WERI-Rb-1 (cell line): ENCODE measurements at regions not wholly inside any gene's neighbourhood (a gene's known extent, or its start where the extent isn't known, plus 50 kb on each side); places are given as distances from the start of the nearest gene placed in this dataset.

Experiments used
- DNase-seq: peaks from one replicate; pipeline ENCODE4 v3.0.0-alpha.2; 2020
- H3K27ac ChIP-seq: fragments of 250-450 bp; sonication (Bioruptor Pico); 2 replicates; pipeline ENCODE4 v1.5.1; 2020; ENCODE audit warnings: mild to moderate bottlenecking, moderate library complexity
- H3K27me3 ChIP-seq: fragments of 250-450 bp; sonication (Bioruptor Pico); 2 replicates; pipeline ENCODE4 v1.5.1; 2021; ENCODE audit warnings: mild to moderate bottlenecking, low read depth, moderate library complexity; ENCODE audit not compliant: insufficient read depth, severe bottlenecking
- H3K36me3 ChIP-seq: fragments of 250-450 bp; sonication (Bioruptor Pico); 2 replicates; pipeline ENCODE4 v1.5.1; 2020; ENCODE audit warnings: mild to moderate bottlenecking, moderate library complexity
- H3K4me3 ChIP-seq: 2 replicates; pipeline ENCODE4 v1.5.1; 2011; ENCODE audit warnings: low read depth, mild to moderate bottlenecking, control low read depth, low read length
- H3K9me3 ChIP-seq: fragments of 250-450 bp; sonication (Bioruptor Pico); 2 replicates; pipeline ENCODE4 v1.5.1; 2021; ENCODE audit warnings: mild to moderate bottlenecking, moderate library complexity; ENCODE audit not compliant: severe bottlenecking
- TF ChIP-seq, protein P1 (sequence below): IDR thresholded peaks from 2 replicates; pipeline ENCODE4 v1.5.1; 2011; ENCODE audit warnings: low read depth, mild to moderate bottlenecking, control low read depth, inconsistent platforms, low read length

DNA sequence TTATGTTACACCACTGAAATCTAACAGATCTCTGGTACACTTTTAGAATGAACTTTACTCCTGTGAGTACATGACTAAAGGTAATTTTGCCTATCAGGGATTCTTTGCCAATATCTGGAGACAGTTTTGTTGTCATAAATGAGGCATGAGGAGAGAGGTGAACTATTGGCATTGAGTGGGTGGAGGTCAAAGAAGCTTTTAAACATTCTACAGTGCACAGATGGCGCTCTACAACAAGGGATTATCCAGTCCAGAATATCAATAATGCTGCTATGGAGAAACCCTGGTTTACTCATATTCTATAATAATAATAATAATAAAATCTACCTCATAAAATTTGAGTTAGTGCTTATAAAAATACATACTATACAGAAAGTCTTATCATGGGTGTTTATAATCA is 702.3 kb downstream of the SI start:
- no peak for DNase-seq
- TF ChIP-seq, protein P1, sequence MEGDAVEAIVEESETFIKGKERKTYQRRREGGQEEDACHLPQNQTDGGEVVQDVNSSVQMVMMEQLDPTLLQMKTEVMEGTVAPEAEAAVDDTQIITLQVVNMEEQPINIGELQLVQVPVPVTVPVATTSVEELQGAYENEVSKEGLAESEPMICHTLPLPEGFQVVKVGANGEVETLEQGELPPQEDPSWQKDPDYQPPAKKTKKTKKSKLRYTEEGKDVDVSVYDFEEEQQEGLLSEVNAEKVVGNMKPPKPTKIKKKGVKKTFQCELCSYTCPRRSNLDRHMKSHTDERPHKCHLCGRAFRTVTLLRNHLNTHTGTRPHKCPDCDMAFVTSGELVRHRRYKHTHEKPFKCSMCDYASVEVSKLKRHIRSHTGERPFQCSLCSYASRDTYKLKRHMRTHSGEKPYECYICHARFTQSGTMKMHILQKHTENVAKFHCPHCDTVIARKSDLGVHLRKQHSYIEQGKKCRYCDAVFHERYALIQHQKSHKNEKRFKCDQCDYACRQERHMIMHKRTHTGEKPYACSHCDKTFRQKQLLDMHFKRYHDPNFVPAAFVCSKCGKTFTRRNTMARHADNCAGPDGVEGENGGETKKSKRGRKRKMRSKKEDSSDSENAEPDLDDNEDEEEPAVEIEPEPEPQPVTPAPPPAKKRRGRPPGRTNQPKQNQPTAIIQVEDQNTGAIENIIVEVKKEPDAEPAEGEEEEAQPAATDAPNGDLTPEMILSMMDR = no peak
- H3K27ac ChIP-seq = no peak overlapping the region
- H3K4me3 ChIP-seq = no peak overlapping the region
- H3K36me3 ChIP-seq = no peaks in the 10 kb centered on the region
- peaks cover 2% of the 10 kb centered on the region for H3K9me3 ChIP-seq
- no peaks in the 10 kb centered on the region for H3K27me3 ChIP-seq

DNA sequence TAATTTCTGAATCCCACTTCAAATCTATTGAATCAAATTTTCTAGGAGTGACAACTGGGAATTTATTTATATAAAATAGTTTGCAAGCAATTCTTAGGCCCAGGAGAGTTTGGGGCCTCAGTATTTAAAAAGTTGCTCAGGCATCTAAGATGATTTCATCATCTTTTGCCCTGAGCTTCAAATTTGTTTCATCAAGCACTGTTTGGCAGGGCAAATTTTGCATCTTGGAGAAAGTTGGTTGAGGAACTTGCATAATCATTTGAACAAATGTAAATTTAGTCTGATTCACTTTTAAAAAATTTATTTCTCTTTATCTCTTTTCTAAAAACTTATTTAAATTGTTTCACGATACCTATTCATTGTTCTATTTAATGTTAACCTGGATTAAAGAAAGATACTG is 702.8 kb downstream of the SI start:
- TF ChIP-seq, protein P1 = no peak
- Histone ChIP-seq H3K27me3 (no peaks in the 10 kb centered on the region), H3K4me3 (no peak overlapping the region), H3K9me3 (peaks cover 2% of the 10 kb centered on the region), H3K36me3 (no peaks in the 10 kb centered on the region), H3K27ac (no peak overlapping the region)
- no peak for DNase-seq

DNA sequence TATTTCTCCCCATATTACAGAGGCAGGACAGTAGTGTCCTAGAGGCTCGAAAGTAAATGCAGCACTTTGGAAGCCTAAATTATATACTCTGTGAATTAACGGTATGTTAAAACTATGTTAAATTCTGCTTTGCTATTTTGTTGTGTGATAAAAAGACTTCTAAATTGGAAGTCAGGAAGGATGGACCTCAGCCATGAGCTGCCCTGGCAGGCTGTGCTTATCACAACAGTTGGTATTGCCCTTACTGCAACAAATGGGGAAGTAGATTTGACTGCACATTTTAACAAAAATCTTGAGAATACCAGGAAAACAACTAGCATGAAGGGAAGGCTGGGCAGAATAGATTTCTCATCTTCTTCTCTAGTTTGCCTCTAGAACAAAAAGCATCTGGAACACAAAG is 706.6 kb downstream of the SI start:
- H3K27ac ChIP-seq = no peak overlapping the region
- H3K9me3 ChIP-seq = no peaks in the 10 kb centered on the region
- TF ChIP-seq, protein P1 = no peak
- H3K4me3 ChIP-seq = no peak overlapping the region
- no peaks in the 10 kb centered on the region for H3K27me3 ChIP-seq
- no peak for DNase-seq
- H3K36me3 ChIP-seq = no peaks in the 10 kb centered on the region

DNA sequence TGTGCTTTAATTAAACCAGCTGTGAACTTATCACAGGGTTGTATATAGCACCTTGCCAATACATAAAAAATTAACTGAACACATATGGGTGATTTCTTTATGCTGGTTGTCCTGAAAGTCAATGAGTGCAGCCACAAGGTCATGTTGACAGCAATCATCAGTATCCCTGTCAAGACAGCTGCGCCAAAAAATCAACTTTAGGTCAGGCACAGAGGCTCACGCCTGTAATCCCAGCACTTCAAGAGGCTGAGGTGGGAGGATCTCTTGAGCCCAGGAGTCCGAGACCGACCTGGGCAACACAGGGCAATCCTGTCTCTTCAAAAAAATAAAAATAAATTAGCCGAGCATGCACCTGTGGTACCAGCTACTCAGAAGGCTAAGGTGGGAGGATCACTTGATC is 707.3 kb downstream of the SI start:
- no peaks in the 10 kb centered on the region for H3K36me3 ChIP-seq
- H3K27ac ChIP-seq = no peak overlapping the region
- TF ChIP-seq, protein P1 = no peak
- no peaks in the 10 kb centered on the region for H3K9me3 ChIP-seq
- no peak overlapping the region for H3K4me3 ChIP-seq
- DNase-seq = no peak
- no peaks in the 10 kb centered on the region for H3K27me3 ChIP-seq

DNA sequence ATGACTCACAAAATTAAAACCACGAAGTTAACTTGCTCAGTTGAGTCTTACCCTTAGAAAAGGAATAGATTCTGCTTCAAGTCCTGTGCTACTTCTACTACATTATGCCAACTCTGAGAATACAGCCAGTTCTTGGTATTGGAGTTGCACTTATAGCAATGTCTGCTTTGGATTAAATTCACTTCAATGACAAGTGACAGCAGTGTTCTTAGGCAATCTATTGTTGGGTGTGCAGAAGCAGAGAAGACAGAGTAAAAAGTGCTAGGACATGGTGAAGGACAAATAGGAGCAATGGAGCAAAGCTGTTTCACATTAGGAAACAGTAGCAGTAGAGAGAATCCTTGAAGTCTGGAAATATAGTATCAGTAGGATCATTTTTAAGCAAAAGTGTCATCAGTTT is 713.1 kb downstream of the SI start:
- no peaks in the 10 kb centered on the region for H3K27me3 ChIP-seq
- H3K9me3 ChIP-seq = no peaks in the 10 kb centered on the region
- no peak overlapping the region for H3K4me3 ChIP-seq
- no peak for DNase-seq
- H3K27ac ChIP-seq = no peak overlapping the region
- TF ChIP-seq, protein P1 = no peak
- no peaks in the 10 kb centered on the region for H3K36me3 ChIP-seq

DNA sequence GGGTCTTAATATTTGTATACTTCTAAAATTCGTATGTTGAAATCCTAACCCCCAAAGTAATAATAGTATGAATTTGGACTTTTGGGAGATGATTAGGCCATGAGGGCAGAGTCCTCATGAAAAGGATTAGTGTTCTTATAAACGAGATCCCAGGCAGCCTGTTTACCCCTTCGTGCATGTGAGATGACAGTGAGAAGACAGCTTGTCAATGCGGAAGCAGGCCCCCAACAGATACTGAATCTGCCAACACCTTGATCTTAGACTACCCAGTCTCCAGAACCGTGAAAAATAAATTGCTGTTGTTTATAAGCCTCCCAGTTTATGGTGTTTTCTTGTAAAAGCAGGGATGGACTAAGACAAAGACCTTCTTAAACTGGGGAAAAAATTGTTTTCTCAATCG is 714.2 kb downstream of the SI start:
- TF ChIP-seq, protein P1 = no peak
- no peak overlapping the region for H3K27ac ChIP-seq
- no peak overlapping the region for H3K4me3 ChIP-seq
- H3K9me3 ChIP-seq = no peaks in the 10 kb centered on the region
- no peaks in the 10 kb centered on the region for H3K27me3 ChIP-seq
- no peak for DNase-seq
- no peaks in the 10 kb centered on the region for H3K36me3 ChIP-seq
